OCI-LY3 (cell line): ENCODE measurements at regions not wholly inside any gene's neighbourhood (a gene's known extent, or its start where the extent isn't known, plus 50 kb on each side); places are given as distances from the start of the nearest gene placed in this dataset.

Experiments
- H2AFZ ChIP-seq: fragments of 200-600, 300-600 bp; shearing (Covaris generic); 2 replicates; pipeline ENCODE4 v1.6.0; 2014; ENCODE audit warnings: antibody characterized with exemption, low read depth, low read length
- H3K27ac ChIP-seq: fragments of 200-600, 300-600 bp; sonication (generic); 2 replicates; pipeline ENCODE4 v1.5.1; 2014; ENCODE audit warnings: mild to moderate bottlenecking, low read length, moderate library complexity, mixed read lengths
- H3K27me3 ChIP-seq: fragments of 200-600, 300-600 bp; sonication (generic); 2 replicates; pipeline ENCODE4 v1.6.1; 2014; ENCODE audit warnings: low read depth, low read length, mixed read lengths
- H3K36me3 ChIP-seq: fragments of 200-600, 300-600 bp; sonication (generic); replicated peaks from 2 replicates; pipeline ENCODE3; 2014; ENCODE audit warnings: low read depth, low read length, mixed read lengths
- H3K4me1 ChIP-seq: fragments of 300-600, 200-600 bp; sonication (generic); 2 replicates; pipeline ENCODE4 v1.6.1; 2014; ENCODE audit warnings: low read length, mixed read lengths
- H3K4me2 ChIP-seq: fragments of 200-600, 300-600 bp; sonication (generic); 2 replicates; pipeline ENCODE4 v1.6.1; 2014; ENCODE audit warnings: low read length, mixed read lengths
- H3K4me3 ChIP-seq: fragments of 300-600, 200-600 bp; sonication (generic); 2 replicates; pipeline ENCODE4 v1.5.1; 2014; ENCODE audit warnings: antibody characterized with exemption, mild to moderate bottlenecking, low read length, moderate library complexity
- H3K79me2 ChIP-seq: fragments of 300-600, 200-600 bp; shearing (Covaris generic); 2 replicates; pipeline ENCODE4 v1.6.1; 2014; ENCODE audit warnings: mild to moderate bottlenecking, low read length, mixed read lengths
- H3K9ac ChIP-seq: fragments of 300-600, 200-600 bp; shearing (Covaris generic); 2 replicates; pipeline ENCODE4 v1.6.0; 2014; ENCODE audit warnings: mild to moderate bottlenecking, low read length, moderate library complexity
- H3K9me3 ChIP-seq: fragments of 200-600, 300-600 bp; shearing (Covaris generic); 2 replicates; pipeline ENCODE4 v1.6.1; 2014; ENCODE audit warnings: low read length, mixed read lengths; ENCODE audit not compliant: insufficient read depth
- H4K20me1 ChIP-seq: fragments of 200-600, 300-600 bp; sonication (generic); 2 replicates; pipeline ENCODE4 v1.6.1; 2016; ENCODE audit warnings: low read length, mixed read lengths; ENCODE audit not compliant: insufficient read depth
- CTCF ChIP-seq: fragments of 200-600, 300-600 bp; sonication (generic); IDR thresholded peaks from 2 replicates; pipeline ENCODE4 v1.5.1; 2014; ENCODE audit warnings: antibody characterized with exemption, low read length, low read depth
- EZH2phosphoT487 ChIP-seq: fragments of 200-600 bp; shearing (Covaris generic); IDR thresholded peaks from 2 replicates; pipeline ENCODE4 v1.6.1; 2018; ENCODE audit warnings: antibody characterized with exemption, mixed run types, low read depth

- no peak overlapping the region for H3K4me3 ChIP-seq
Observed at GRCh38 chr5:164687391-164687790, 1182.0 kb downstream of the MAT2B start.

GRCh38 chr5:164688437-164688836 is 1183.0 kb downstream of the MAT2B start:
- H3K4me1 ChIP-seq: no peaks in the 10 kb centered on the region
- H2AFZ ChIP-seq: no peak overlapping the region
- H3K27ac ChIP-seq: no peak overlapping the region
- no peak overlapping the region for H3K4me2 ChIP-seq
- H3K9ac ChIP-seq: no peak overlapping the region
- H3K79me2 ChIP-seq: no peaks in the 10 kb centered on the region
- TF ChIP-seq CTCF: no peak
- H3K27me3 ChIP-seq: no peaks in the 10 kb centered on the region
- no peaks in the 10 kb centered on the region for H4K20me1 ChIP-seq
- no peak overlapping the region for H3K4me3 ChIP-seq
- no peaks in the 10 kb centered on the region for H3K9me3 ChIP-seq
- H3K36me3 ChIP-seq: no peaks in the 10 kb centered on the region

More at GRCh38 chr5:164687391-164687790, 1182.0 kb downstream of the MAT2B start:
- no peaks in the 10 kb centered on the region for H3K4me1 ChIP-seq
- no peak overlapping the region for H2AFZ ChIP-seq
- H3K9ac ChIP-seq: no peak overlapping the region
- H3K27me3 ChIP-seq: no peaks in the 10 kb centered on the region
- no peaks in the 10 kb centered on the region for H3K36me3 ChIP-seq
- TF ChIP-seq CTCF (no peak), EZH2phosphoT487 (no peak)
- no peaks in the 10 kb centered on the region for H3K79me2 ChIP-seq
- H4K20me1 ChIP-seq: no peaks in the 10 kb centered on the region
- H3K4me2 ChIP-seq: no peak overlapping the region
- H3K27ac ChIP-seq: no peak overlapping the region
- no peaks in the 10 kb centered on the region for H3K9me3 ChIP-seq

- Histone ChIP-seq H3K9ac (no peak overlapping the region), H3K27ac (no peak overlapping the region), H3K36me3 (no peaks in the 10 kb centered on the region), H3K79me2 (no peaks in the 10 kb centered on the region), H3K27me3 (no peaks in the 10 kb centered on the region), H3K4me1 (no peaks in the 10 kb centered on the region), H3K4me2 (no peak overlapping the region), H3K4me3 (no peak overlapping the region), H3K9me3 (no peaks in the 10 kb centered on the region), H4K20me1 (no peaks in the 10 kb centered on the region), H2AFZ (no peak overlapping the region)
- TF ChIP-seq CTCF (no peak), EZH2phosphoT487 (no peak)
Observed at GRCh38 chr5:164708831-164709230, 1203.4 kb downstream of the MAT2B start.

- no peak for TF ChIP-seq CTCF
- no peak for TF ChIP-seq EZH2phosphoT487
- Histone ChIP-seq H4K20me1 (no peaks in the 10 kb centered on the region), H3K27me3 (no peaks in the 10 kb centered on the region), H3K4me2 (no peak overlapping the region), H3K27ac (no peak overlapping the region), H3K79me2 (no peaks in the 10 kb centered on the region), H3K4me1 (no peaks in the 10 kb centered on the region), H3K4me3 (no peak overlapping the region), H2AFZ (no peak overlapping the region), H3K9me3 (no peaks in the 10 kb centered on the region), H3K36me3 (no peaks in the 10 kb centered on the region), H3K9ac (no peak overlapping the region)
Observed at GRCh38 chr5:164713682-164714081, 1208.3 kb downstream of the MAT2B start.
